ENCODE measurements at regions not wholly inside any gene's neighbourhood (a gene's known extent, or its start where the extent isn't known, plus 50 kb on each side); places are given as distances from the start of the nearest gene placed in this dataset.

DNA sequence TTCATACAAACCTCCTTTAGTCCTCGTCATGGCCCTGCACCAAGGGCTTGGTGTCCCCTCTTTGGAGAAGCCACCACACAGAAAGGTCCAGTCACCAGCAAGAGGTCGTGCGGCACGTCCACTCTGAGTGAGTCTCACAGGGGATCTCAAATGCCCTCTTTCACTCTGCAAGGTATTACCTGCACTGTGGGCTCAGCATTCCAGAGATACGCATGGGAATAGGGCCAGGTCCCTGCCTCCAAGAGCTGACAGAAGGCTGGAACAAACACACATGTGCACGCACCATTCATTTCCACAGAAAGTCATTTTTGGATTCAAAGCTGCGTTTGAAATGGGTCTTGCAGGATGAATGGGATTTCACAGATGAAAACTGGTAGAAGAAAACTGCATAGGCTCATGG is 50.4 kb upstream of the TJP1 start (continued):
- no peak for TF ChIP-seq ETV6 (CRISPR knock-in tag; IDR thresholded peaks at IDR 0.05)
- TF ChIP-seq SOX15 (CRISPR knock-in tag; IDR thresholded peaks at IDR 0.05), result no peak
- TF ChIP-seq, protein P1, sequence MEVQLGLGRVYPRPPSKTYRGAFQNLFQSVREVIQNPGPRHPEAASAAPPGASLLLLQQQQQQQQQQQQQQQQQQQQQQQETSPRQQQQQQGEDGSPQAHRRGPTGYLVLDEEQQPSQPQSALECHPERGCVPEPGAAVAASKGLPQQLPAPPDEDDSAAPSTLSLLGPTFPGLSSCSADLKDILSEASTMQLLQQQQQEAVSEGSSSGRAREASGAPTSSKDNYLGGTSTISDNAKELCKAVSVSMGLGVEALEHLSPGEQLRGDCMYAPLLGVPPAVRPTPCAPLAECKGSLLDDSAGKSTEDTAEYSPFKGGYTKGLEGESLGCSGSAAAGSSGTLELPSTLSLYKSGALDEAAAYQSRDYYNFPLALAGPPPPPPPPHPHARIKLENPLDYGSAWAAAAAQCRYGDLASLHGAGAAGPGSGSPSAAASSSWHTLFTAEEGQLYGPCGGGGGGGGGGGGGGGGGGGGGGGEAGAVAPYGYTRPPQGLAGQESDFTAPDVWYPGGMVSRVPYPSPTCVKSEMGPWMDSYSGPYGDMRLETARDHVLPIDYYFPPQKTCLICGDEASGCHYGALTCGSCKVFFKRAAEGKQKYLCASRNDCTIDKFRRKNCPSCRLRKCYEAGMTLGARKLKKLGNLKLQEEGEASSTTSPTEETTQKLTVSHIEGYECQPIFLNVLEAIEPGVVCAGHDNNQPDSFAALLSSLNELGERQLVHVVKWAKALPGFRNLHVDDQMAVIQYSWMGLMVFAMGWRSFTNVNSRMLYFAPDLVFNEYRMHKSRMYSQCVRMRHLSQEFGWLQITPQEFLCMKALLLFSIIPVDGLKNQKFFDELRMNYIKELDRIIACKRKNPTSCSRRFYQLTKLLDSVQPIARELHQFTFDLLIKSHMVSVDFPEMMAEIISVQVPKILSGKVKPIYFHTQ (CRISPR knock-in tag; IDR thresholded peaks at IDR 0.05), result no peak
- TF ChIP-seq, protein P2, sequence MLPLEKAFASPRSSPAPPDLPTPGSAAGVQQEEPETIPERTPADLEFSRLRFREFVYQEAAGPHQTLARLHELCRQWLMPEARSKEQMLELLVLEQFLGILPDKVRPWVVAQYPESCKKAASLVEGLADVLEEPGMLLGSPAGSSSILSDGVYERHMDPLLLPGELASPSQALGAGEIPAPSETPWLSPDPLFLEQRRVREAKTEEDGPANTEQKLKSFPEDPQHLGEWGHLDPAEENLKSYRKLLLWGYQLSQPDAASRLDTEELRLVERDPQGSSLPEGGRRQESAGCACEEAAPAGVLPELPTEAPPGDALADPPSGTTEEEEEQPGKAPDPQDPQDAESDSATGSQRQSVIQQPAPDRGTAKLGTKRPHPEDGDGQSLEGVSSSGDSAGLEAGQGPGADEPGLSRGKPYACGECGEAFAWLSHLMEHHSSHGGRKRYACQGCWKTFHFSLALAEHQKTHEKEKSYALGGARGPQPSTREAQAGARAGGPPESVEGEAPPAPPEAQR (CRISPR knock-in tag; IDR thresholded peaks at IDR 0.05), result no peak
- TF ChIP-seq, protein P3, sequence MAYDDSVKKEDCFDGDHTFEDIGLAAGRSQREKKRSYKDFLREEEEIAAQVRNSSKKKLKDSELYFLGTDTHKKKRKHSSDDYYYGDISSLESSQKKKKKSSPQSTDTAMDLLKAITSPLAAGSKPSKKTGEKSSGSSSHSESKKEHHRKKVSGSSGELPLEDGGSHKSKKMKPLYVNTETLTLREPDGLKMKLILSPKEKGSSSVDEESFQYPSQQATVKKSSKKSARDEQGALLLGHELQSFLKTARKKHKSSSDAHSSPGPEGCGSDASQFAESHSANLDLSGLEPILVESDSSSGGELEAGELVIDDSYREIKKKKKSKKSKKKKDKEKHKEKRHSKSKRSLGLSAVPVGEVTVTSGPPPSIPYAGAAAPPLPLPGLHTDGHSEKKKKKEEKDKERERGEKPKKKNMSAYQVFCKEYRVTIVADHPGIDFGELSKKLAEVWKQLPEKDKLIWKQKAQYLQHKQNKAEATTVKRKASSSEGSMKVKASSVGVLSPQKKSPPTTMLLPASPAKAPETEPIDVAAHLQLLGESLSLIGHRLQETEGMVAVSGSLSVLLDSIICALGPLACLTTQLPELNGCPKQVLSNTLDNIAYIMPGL (CRISPR knock-in tag; IDR thresholded peaks at IDR 0.05), result no peak
- no peak for TF ChIP-seq ZNF671 (CRISPR knock-in tag; IDR thresholded peaks at IDR 0.05)

Measured in WTC11 (cell line).